ENCODE measurements at regions not wholly inside any gene's neighbourhood (a gene's known extent, or its start where the extent isn't known, plus 50 kb on each side); places are given as distances from the start of the nearest gene placed in this dataset.

DNA sequence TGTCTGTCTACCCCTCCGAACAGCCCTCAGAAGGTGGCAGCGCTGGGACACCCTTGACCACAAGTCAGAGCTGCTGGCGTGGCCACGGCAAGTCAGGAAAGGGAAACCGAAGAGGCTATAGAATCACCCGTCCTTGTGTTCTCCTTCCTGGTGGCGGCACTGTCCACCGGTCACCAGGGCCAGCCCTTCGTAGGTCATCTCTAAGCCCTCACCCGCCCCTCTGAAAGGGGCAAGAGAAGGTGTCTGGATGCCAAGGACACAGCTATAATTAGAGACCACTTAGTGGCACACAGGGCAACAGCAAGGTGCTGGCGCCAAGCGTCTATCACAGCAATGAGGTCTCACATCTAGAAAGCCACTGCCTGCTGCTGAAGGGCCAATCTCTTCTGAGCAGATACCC is 320.9 kb downstream of the SHANK2 start (continued):
- TF ChIP-seq, protein P1, sequence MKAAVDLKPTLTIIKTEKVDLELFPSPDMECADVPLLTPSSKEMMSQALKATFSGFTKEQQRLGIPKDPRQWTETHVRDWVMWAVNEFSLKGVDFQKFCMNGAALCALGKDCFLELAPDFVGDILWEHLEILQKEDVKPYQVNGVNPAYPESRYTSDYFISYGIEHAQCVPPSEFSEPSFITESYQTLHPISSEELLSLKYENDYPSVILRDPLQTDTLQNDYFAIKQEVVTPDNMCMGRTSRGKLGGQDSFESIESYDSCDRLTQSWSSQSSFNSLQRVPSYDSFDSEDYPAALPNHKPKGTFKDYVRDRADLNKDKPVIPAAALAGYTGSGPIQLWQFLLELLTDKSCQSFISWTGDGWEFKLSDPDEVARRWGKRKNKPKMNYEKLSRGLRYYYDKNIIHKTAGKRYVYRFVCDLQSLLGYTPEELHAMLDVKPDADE (IDR thresholded peaks at IDR 0.05) = no peak
- TF ChIP-seq, protein P2, sequence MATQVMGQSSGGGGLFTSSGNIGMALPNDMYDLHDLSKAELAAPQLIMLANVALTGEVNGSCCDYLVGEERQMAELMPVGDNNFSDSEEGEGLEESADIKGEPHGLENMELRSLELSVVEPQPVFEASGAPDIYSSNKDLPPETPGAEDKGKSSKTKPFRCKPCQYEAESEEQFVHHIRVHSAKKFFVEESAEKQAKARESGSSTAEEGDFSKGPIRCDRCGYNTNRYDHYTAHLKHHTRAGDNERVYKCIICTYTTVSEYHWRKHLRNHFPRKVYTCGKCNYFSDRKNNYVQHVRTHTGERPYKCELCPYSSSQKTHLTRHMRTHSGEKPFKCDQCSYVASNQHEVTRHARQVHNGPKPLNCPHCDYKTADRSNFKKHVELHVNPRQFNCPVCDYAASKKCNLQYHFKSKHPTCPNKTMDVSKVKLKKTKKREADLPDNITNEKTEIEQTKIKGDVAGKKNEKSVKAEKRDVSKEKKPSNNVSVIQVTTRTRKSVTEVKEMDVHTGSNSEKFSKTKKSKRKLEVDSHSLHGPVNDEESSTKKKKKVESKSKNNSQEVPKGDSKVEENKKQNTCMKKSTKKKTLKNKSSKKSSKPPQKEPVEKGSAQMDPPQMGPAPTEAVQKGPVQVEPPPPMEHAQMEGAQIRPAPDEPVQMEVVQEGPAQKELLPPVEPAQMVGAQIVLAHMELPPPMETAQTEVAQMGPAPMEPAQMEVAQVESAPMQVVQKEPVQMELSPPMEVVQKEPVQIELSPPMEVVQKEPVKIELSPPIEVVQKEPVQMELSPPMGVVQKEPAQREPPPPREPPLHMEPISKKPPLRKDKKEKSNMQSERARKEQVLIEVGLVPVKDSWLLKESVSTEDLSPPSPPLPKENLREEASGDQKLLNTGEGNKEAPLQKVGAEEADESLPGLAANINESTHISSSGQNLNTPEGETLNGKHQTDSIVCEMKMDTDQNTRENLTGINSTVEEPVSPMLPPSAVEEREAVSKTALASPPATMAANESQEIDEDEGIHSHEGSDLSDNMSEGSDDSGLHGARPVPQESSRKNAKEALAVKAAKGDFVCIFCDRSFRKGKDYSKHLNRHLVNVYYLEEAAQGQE (IDR thresholded peaks at IDR 0.05; ENCODE audit: unreplicated experiment) = no peak
- TF ChIP-seq, protein P3, sequence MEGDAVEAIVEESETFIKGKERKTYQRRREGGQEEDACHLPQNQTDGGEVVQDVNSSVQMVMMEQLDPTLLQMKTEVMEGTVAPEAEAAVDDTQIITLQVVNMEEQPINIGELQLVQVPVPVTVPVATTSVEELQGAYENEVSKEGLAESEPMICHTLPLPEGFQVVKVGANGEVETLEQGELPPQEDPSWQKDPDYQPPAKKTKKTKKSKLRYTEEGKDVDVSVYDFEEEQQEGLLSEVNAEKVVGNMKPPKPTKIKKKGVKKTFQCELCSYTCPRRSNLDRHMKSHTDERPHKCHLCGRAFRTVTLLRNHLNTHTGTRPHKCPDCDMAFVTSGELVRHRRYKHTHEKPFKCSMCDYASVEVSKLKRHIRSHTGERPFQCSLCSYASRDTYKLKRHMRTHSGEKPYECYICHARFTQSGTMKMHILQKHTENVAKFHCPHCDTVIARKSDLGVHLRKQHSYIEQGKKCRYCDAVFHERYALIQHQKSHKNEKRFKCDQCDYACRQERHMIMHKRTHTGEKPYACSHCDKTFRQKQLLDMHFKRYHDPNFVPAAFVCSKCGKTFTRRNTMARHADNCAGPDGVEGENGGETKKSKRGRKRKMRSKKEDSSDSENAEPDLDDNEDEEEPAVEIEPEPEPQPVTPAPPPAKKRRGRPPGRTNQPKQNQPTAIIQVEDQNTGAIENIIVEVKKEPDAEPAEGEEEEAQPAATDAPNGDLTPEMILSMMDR (conservative IDR thresholded peaks at IDR 0.05; ENCODE audit: low read depth in 2 of 2) = no peak

DNA sequence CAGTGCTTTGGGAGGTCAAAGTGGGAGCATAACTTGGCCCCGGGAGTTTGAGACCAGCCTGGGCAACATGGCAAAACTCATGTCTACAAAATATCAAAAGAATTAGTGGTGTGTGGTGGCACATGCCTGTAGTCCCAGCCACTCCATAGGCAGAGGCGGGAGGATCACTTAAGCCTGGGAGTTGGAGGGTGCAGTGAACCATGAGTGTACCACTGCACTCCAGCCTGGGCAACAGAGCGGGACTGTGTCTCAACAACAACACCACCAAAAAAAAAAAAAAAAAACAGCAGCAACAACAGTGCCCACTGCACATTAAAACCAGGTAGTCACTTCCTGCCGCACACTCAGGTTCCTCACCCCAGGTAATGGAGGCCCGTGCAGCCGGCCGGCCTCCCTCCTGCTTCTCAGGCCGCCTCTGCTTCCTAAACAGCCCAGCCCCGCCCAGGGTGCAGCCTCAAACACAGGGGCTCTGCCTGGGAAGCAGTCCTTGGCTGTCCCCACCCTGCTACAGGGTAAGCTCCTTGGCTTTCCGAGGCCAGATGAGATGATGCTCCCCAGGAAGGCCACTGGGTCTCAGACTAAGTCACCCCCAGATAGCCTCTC is 318.3 kb downstream of the SHANK2 start:
- Histone ChIP-seq H3K27ac (ENCODE audit: low read depth) (no peak overlapping the region), H2AFZ (no peak overlapping the region), H3K4me2 (no peak overlapping the region), H3K79me2 (replicated peaks; ENCODE audit: insufficient read depth) (peaks cover 2% of the 10 kb centered on the region), H3K9me2 (ENCODE audit: insufficient read depth) (no peaks in the 10 kb centered on the region), H3K4me1 (ENCODE audit: insufficient read depth) (no peaks in the 10 kb centered on the region), H3K27me3 (ENCODE audit: insufficient read depth) (no peaks in the 10 kb centered on the region), H4K20me1 (replicated peaks; ENCODE audit: insufficient read depth) (no peaks in the 10 kb centered on the region; the same call in none of the 2 replicates), H3K36me3 (ENCODE audit: insufficient read depth) (no peaks in the 10 kb centered on the region), H3K4me3 (no peak overlapping the region), H3F3A (replicated peaks; ENCODE audit: low read depth) (no peaks in the 10 kb centered on the region)
- Mint-ChIP-seq H3K9me3 (peaks cover 24% of the 10 kb centered on the region), H3K4me1 (peaks cover 9% of the 10 kb centered on the region), H3K36me3 (ENCODE audit: low read depth) (peaks cover 42% of the 10 kb centered on the region), H3K27ac (no peak overlapping the region), H3K4me3 (no peak overlapping the region), H3K27me3 (ENCODE audit: insufficient read depth, low read depth, poor library complexity) (peaks cover 5% of the 10 kb centered on the region)
- DNase-seq (ENCODE audit: low spot score) = no peak
- no peak for ATAC-seq
- TF ChIP-seq, protein P2 (IDR thresholded peaks at IDR 0.05; ENCODE audit: unreplicated experiment) = no peak
- no peak for TF ChIP-seq ZNF331 (CRISPR knock-in tag; IDR thresholded peaks at IDR 0.05; ENCODE audit: low read depth)
- no peak for TF ChIP-seq EZH2 (IDR thresholded peaks at IDR 0.05; ENCODE audit: low read depth, unreplicated experiment)
- TF ChIP-seq POLR2AphosphoS5 (IDR thresholded peaks at IDR 0.05; ENCODE audit: low read depth) = no peak
- TF ChIP-seq, protein P3 (conservative IDR thresholded peaks at IDR 0.05; ENCODE audit: low read depth in 2 of 2) = no peak
- TF ChIP-seq, protein P1 (IDR thresholded peaks at IDR 0.05) = no peak
- no peak for TF ChIP-seq JUNB (IDR thresholded peaks at IDR 0.05; ENCODE audit: unreplicated experiment)
- no peak for TF ChIP-seq ZNF114 (CRISPR knock-in tag; IDR thresholded peaks at IDR 0.05)
- no peak for TF ChIP-seq EZH2phosphoT487 (IDR thresholded peaks at IDR 0.05; ENCODE audit: unreplicated experiment)
- TF ChIP-seq CREB1 (CRISPR knock-in tag; IDR thresholded peaks at IDR 0.05; ENCODE audit: low read depth) = no peak
- no peak for TF ChIP-seq NANOG (IDR thresholded peaks at IDR 0.05; ENCODE audit: borderline replicate concordance)

Measured in GM23338 (cell line).